Right atrium auricular region (tissue), 2 donors: ENCODE measurements at regions not wholly inside any gene's neighbourhood (a gene's known extent, or its start where the extent isn't known, plus 50 kb on each side); places are given as distances from the start of the nearest gene placed in this dataset.

ENCODE experiments used
- DNase-seq: peaks from one replicate; pipeline ENCODE4 v3.0.0-alpha.2; 2019; ENCODE audit warnings: low spot score
- H3K27ac ChIP-seq, 2 donors: fragments of 200-600 bp; sonication (generic); 1 replicate in 1 of 2; 2 replicates in 1 of 2; pipeline ENCODE4 v1.5.1; 2016 to 2019
- H3K27me3 ChIP-seq, 2 donors: fragments of 200-600 bp; sonication (generic); one replicate each; pipeline versions ENCODE4 v1.5.1 to v1.6.0; 2017 to 2019
- H3K36me3 ChIP-seq: fragments of 200-600 bp; sonication (generic); one replicate; pipeline ENCODE4 v1.5.1; 2016
- H3K4me1 ChIP-seq, 2 donors: fragments of 200-600 bp; sonication (generic); one replicate each; pipeline versions ENCODE4 v1.5.1 to v1.6.0; 2017 to 2019
- H3K4me3 ChIP-seq, 2 donors: fragments of 200-600 bp; sonication (generic); 1 replicate in 1 of 2; 2 replicates in 1 of 2; pipeline ENCODE4 v1.5.1; 2017 to 2019; ENCODE audit warnings: mild to moderate bottlenecking in 1 of 2, moderate library complexity in 1 of 2
- H3K9me3 ChIP-seq, 2 donors: fragments of 200-600 bp; sonication (generic); one replicate each; pipeline ENCODE4 v1.5.1; 2019
- CTCF ChIP-seq, 2 donors: fragments of 200-600 bp; sonication (generic); IDR thresholded peaks; one replicate each; pipeline ENCODE4 v1.5.1; 2019; ENCODE audit warnings: antibody characterized with exemption in 2 of 2

- Histone ChIP-seq H3K36me3 (no peaks in the 10 kb centered on the region), H3K27me3 (no peaks in the 10 kb centered on the region), H3K4me3 (no peak overlapping the region), H3K4me1 (no peaks in the 10 kb centered on the region), H3K9me3 (no peaks in the 10 kb centered on the region), H3K27ac (no peak overlapping the region)
- no peak for DNase-seq
- no peak for TF ChIP-seq CTCF (IDR thresholded peaks at IDR 0.05)
Measured at GRCh38 chr10:29028486-29028885, 260.4 kb upstream of the LYZL1 start.

- TF ChIP-seq CTCF (IDR thresholded peaks at IDR 0.05): no peak
- no peaks in the 10 kb centered on the region for H3K9me3 ChIP-seq
- H3K4me1 ChIP-seq: no peaks in the 10 kb centered on the region
- no peak for DNase-seq
- H3K4me3 ChIP-seq: no peak overlapping the region
- no peak overlapping the region for H3K27ac ChIP-seq
- H3K36me3 ChIP-seq: no peaks in the 10 kb centered on the region
- H3K27me3 ChIP-seq: no peaks in the 10 kb centered on the region
Measured at GRCh38 chr10:29030900-29031299, 258.0 kb upstream of the LYZL1 start.

GRCh38 chr10:29032169-29032568, 256.7 kb upstream of the LYZL1 start:
- no peak overlapping the region for H3K27ac ChIP-seq
- H3K36me3 ChIP-seq: no peaks in the 10 kb centered on the region
- H3K4me3 ChIP-seq: no peak overlapping the region

GRCh38 chr10:29033311-29033940, 255.4 kb upstream of the LYZL1 start:
- Histone ChIP-seq H3K36me3 (no peaks in the 10 kb centered on the region), H3K27me3 (no peaks in the 10 kb centered on the region), H3K4me1 (no peaks in the 10 kb centered on the region), H3K4me3 (no peak overlapping the region), H3K27ac (no peak overlapping the region), H3K9me3 (no peaks in the 10 kb centered on the region)
- no peak for TF ChIP-seq CTCF (IDR thresholded peaks at IDR 0.05)
- DNase-seq: no peak

More at GRCh38 chr10:29032169-29032568, 256.7 kb upstream of the LYZL1 start:
- Histone ChIP-seq H3K9me3 (no peaks in the 10 kb centered on the region), H3K27me3 (no peaks in the 10 kb centered on the region), H3K4me1 (no peaks in the 10 kb centered on the region)
- no peak for DNase-seq
- no peak for TF ChIP-seq CTCF (IDR thresholded peaks at IDR 0.05)

GRCh38 chr10:29034592-29034991, 254.3 kb upstream of the LYZL1 start:
- Histone ChIP-seq H3K9me3 (no peaks in the 10 kb centered on the region), H3K36me3 (no peaks in the 10 kb centered on the region), H3K4me1 (no peaks in the 10 kb centered on the region), H3K27ac (no peak overlapping the region), H3K27me3 (no peaks in the 10 kb centered on the region), H3K4me3 (no peak overlapping the region)
- TF ChIP-seq CTCF (IDR thresholded peaks at IDR 0.05): no peak
- DNase-seq: no peak

GRCh38 chr10:29035721-29036120, 253.1 kb upstream of the LYZL1 start:
- H3K27me3 ChIP-seq: no peaks in the 10 kb centered on the region

More at GRCh38 chr10:29035721-29036120, 253.1 kb upstream of the LYZL1 start:
- no peak for DNase-seq
- no peak overlapping the region for H3K4me3 ChIP-seq
- no peak for TF ChIP-seq CTCF (IDR thresholded peaks at IDR 0.05)
- H3K9me3 ChIP-seq: no peaks in the 10 kb centered on the region
- H3K36me3 ChIP-seq: no peaks in the 10 kb centered on the region
- H3K27ac ChIP-seq: no peak overlapping the region
- no peaks in the 10 kb centered on the region for H3K4me1 ChIP-seq
